Brain microvascular endothelial cell (primary cell): ENCODE measurements at regions not wholly inside any gene's neighbourhood (a gene's known extent, or its start where the extent isn't known, plus 50 kb on each side); places are given as distances from the start of the nearest gene placed in this dataset.

Source experiments
- DNase-seq: peaks from one replicate; pipeline ENCODE4 v3.0.0-alpha.2; 2020
- H3K27ac ChIP-seq: fragments of 250-450 bp; sonication (Bioruptor Pico); 2 replicates; pipeline ENCODE4 v1.5.1; 2020; ENCODE audit warnings: mild to moderate bottlenecking, moderate library complexity
- H3K27me3 ChIP-seq: fragments of 250-450 bp; sonication (Bioruptor Pico); replicated peaks from 2 replicates; pipeline ENCODE4 v1.5.1; 2020; ENCODE audit warnings: mild to moderate bottlenecking
- H3K36me3 ChIP-seq: fragments of 250-450 bp; sonication (Bioruptor Pico); replicated peaks from 2 replicates; pipeline ENCODE4 v1.5.1; 2020; ENCODE audit warnings: mild to moderate bottlenecking
- H3K4me3 ChIP-seq: 2 replicates; pipeline ENCODE4 v1.5.1; 2011; ENCODE audit warnings: low read depth, mild to moderate bottlenecking, control low read depth, low read length, moderate library complexity
- in situ Hi-C: cut with HindIII; loops from 2 replicates; pipeline ENCODE4 v1.10.0; 2017; ENCODE audit warnings: low sequenced_read_pairs, low pct_ligation_motif_present
- TF ChIP-seq, protein P1 (sequence below): IDR thresholded peaks from 2 replicates; pipeline ENCODE4 v1.5.1; 2011; ENCODE audit warnings: low read depth, mild to moderate bottlenecking, moderate library complexity, low read length, control low read depth, inconsistent platforms; ENCODE audit errors: missing control alignments

DNA sequence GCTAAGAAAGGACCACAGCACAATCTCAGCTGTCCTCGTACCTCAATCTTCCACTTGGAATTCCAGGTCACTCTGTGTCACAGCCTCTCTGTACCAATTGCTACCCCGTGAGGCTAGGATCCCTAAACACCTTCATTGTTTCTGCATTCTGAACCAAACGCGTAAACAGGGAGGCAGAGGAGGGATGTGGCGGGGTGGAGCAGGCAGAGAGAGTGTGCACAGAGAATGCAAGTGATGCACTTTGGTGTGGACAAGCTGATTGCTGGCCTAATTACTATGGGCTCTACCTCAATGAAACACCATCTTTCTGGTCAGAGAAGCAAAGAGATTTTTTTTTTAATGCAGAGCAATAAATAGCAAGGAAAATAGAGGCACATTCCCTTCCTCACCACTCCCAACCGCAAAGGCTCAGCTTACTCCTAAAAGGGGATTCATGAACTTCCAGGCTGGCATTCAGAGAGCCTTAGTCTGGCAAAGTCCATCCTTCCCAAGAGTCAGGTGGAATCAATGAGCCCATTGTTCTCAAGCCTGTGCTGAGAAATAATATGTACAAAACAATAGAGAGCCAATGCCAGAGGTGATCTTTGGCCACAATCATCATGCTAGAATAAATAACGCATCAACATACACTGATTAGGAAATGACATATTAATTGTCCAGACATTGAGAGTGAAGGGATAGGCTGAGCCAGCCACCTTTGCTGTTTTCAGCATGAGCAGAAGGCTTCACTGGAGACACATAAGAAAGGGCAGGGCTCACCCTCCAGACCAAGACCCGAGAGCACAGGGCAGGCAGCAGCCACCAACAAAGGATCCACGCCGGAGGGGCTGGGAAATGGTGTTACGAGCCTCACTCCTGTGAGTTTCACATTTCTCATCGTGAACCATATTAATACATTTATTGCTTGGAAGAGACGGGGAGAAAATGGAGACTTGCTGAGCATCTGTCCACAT lies 278.8 kb downstream of the ENC1 start:
- Histone ChIP-seq H3K27ac (no peak overlapping the region), H3K27me3 (no peaks in the 10 kb centered on the region), H3K36me3 (no peaks in the 10 kb centered on the region), H3K4me3 (no peak overlapping the region)
- TF ChIP-seq, protein P1, sequence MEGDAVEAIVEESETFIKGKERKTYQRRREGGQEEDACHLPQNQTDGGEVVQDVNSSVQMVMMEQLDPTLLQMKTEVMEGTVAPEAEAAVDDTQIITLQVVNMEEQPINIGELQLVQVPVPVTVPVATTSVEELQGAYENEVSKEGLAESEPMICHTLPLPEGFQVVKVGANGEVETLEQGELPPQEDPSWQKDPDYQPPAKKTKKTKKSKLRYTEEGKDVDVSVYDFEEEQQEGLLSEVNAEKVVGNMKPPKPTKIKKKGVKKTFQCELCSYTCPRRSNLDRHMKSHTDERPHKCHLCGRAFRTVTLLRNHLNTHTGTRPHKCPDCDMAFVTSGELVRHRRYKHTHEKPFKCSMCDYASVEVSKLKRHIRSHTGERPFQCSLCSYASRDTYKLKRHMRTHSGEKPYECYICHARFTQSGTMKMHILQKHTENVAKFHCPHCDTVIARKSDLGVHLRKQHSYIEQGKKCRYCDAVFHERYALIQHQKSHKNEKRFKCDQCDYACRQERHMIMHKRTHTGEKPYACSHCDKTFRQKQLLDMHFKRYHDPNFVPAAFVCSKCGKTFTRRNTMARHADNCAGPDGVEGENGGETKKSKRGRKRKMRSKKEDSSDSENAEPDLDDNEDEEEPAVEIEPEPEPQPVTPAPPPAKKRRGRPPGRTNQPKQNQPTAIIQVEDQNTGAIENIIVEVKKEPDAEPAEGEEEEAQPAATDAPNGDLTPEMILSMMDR, result no peak
- in situ Hi-C loops, result no loop called here
- no peak for DNase-seq

DNA sequence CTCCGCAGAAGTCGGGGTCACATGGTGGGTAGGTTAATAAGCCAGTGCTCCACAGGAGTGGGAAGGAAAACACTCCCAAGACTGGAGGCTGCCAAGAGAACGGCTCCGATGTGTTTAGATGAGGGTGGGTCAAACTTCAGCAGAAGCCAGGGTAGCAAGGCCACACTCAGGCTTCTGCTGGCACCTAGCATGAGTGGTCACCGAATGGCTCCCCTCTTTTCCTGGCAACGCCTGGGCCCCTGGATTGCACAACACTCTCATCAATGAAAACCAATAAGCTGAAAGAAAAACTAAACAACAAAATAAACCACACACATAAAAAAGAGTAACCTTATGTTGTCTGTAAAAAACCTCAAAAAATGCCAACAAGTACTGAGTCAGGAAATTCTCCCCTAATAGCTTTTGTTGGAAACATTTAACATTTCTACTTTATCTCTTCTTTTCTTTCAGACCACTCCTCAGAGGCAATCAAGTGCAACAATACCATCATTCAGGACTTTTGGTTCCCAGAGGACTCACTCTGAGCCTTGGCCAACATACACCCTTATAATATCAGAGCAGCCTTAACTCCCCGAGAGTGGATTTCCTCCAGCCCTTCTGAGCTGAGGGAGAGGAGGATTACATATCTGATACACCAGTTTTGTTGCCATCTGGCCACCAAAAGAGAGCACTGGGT lies 279.9 kb downstream of the ENC1 start:
- in situ Hi-C loops, result no loop called here
- TF ChIP-seq, protein P1, result no peak
- Histone ChIP-seq H3K4me3 (no peak overlapping the region), H3K27ac (no peak overlapping the region), H3K36me3 (no peaks in the 10 kb centered on the region), H3K27me3 (no peaks in the 10 kb centered on the region)
- no peak for DNase-seq

- H3K36me3 ChIP-seq, result no peaks in the 10 kb centered on the region
- H3K27ac ChIP-seq, result no peak overlapping the region
- TF ChIP-seq, protein P1, result no peak
- in situ Hi-C loops, result no loop called here
- no peaks in the 10 kb centered on the region for H3K27me3 ChIP-seq
- no peak for DNase-seq
- H3K4me3 ChIP-seq, result no peak overlapping the region
These were observed 282.7 kb downstream of the ENC1 start for GRCh38 chr5:74357827-74358226.

DNA sequence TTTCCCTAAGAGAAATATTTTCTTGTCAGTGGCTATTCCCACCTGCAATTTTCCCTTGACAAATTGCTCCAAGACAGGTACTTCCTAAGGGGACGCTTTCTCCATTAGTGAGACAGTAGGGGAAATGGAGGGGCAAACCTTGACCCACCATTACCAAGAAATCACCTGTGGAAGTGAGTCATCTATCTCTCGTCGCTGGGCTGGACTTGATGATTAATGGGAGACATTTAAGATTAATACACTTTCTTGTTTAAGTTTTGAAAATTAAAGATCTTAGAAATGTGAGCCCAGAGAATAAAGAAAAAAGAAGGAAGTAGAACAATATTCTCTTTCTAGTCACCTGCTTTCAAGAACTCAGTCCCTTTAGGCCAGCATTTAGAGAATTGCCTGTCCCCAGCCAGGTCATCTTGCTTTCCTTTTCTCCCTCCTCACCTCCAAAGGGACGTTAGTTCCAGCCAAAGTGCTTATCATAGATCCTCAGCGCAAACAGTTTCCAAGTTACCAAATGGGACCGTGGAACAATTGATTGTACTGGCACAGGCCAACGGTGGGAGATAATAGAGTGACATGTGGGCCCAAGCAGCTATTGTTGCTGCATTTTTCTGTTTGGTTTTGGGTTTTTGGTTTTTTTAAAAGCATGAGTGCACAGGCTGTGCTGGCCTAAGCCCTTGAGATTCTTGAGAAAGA lies 284.4 kb downstream of the ENC1 start:
- Histone ChIP-seq H3K36me3 (no peaks in the 10 kb centered on the region), H3K4me3 (no peak overlapping the region), H3K27me3 (no peaks in the 10 kb centered on the region), H3K27ac (no peak overlapping the region)
- in situ Hi-C loops, result no loop called here
- no peak for DNase-seq
- TF ChIP-seq, protein P1, result no peak

DNA sequence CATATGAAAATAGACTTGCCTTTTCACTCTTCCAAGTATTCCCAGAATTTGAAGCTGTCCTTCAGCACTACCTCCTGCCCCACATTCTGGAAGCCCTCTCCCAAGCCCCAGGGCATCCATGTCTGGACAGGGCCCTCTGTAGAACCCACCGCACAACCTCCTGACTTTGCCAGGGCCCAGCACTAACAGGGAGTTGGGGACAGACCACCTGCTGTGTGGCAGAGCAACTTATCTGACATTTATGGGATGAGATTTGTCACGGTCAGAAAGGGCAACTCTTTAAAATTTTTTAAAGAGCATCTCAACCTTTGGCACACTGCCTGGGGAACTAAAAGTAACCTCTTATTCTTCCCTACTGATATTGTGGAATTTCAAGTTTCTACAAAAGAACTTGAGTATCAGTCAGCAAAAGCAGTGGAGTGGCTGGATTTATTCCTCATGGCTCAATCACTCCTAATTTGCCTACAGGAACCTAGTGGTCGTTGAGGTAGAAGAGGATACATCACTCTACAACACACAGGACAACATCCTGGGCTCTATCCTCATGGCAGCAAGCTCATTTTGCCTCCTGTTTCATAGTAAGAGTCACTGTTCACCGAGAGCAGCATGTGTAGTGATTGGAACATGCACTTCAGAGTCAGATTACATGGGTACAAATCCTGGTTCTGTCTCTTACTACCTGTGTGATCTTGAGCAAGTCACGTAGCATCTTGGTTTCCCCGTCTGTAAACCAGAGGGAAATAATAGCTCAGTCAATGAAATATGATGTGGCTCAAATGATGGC lies 285.3 kb downstream of the ENC1 start:
- Histone ChIP-seq H3K27me3 (no peaks in the 10 kb centered on the region), H3K27ac (no peak overlapping the region), H3K36me3 (no peaks in the 10 kb centered on the region), H3K4me3 (no peak overlapping the region)
- in situ Hi-C loops, result no loop called here
- DNase-seq, result no peak
- TF ChIP-seq, protein P1, result no peak
